Retinal pigment epithelial cell (primary cell): ENCODE measurements at regions not wholly inside any gene's neighbourhood (a gene's known extent, or its start where the extent isn't known, plus 50 kb on each side); places are given as distances from the start of the nearest gene placed in this dataset.

ENCODE experiments used
- DNase-seq: peaks from one replicate; pipeline ENCODE4 v3.0.0-alpha.2; 2010; ENCODE audit warnings: low read depth
- H3K4me3 ChIP-seq: 2 replicates; pipeline ENCODE4 v1.5.1; 2011; ENCODE audit warnings: mild to moderate bottlenecking, low read length, control low read depth, moderate library complexity
- TF ChIP-seq, protein P1 (sequence below): conservative IDR thresholded peaks from 2 replicates; pipeline ENCODE4 v1.5.1; 2011; ENCODE audit warnings: low read depth, low read length, control low read depth, inconsistent platforms

DNA sequence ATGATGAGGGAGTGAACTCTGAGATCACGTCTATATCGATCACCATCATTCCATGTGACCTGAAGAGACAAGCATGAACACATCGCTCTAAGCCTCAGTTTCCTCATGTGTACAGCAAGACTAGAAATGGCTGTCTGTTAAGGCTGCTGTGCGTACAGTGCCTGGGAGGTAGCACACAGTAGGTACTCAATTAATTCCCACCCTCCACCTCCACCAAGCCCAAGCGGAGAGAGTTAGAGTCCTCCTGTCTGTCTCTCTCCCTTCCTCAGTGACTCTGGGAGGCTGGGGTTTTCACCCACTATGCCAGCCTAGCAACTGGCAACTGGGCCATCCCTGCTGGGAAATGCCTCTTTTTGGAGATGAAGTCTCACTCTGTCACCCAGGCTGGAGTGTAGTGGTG, 318.3 kb upstream of the CCL2 start:
- TF ChIP-seq, protein P1, sequence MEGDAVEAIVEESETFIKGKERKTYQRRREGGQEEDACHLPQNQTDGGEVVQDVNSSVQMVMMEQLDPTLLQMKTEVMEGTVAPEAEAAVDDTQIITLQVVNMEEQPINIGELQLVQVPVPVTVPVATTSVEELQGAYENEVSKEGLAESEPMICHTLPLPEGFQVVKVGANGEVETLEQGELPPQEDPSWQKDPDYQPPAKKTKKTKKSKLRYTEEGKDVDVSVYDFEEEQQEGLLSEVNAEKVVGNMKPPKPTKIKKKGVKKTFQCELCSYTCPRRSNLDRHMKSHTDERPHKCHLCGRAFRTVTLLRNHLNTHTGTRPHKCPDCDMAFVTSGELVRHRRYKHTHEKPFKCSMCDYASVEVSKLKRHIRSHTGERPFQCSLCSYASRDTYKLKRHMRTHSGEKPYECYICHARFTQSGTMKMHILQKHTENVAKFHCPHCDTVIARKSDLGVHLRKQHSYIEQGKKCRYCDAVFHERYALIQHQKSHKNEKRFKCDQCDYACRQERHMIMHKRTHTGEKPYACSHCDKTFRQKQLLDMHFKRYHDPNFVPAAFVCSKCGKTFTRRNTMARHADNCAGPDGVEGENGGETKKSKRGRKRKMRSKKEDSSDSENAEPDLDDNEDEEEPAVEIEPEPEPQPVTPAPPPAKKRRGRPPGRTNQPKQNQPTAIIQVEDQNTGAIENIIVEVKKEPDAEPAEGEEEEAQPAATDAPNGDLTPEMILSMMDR: no peak
- H3K4me3 ChIP-seq: no peak overlapping the region
- no peak for DNase-seq

DNA sequence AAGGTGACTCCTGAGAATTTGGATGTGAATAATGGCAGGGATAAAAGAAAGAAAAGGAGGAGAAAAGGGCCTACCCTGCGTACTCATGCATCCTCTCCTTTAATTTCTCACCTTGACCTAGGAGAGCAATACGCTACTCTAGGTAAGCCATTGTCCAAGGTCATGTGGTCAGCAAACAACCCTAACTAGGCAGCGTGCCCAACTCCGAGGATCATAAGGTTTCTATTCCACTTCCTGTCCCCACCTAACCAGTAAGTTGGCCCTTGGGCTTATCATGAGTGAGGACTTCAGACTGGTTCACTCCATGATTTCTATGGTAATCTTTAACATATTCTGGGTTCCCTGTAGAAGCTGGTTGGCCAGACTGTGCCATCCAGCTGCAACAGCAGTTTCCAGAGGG, 315.1 kb upstream of the CCL2 start:
- no peak overlapping the region for H3K4me3 ChIP-seq
- TF ChIP-seq, protein P1: no peak
- DNase-seq: no peak

DNA sequence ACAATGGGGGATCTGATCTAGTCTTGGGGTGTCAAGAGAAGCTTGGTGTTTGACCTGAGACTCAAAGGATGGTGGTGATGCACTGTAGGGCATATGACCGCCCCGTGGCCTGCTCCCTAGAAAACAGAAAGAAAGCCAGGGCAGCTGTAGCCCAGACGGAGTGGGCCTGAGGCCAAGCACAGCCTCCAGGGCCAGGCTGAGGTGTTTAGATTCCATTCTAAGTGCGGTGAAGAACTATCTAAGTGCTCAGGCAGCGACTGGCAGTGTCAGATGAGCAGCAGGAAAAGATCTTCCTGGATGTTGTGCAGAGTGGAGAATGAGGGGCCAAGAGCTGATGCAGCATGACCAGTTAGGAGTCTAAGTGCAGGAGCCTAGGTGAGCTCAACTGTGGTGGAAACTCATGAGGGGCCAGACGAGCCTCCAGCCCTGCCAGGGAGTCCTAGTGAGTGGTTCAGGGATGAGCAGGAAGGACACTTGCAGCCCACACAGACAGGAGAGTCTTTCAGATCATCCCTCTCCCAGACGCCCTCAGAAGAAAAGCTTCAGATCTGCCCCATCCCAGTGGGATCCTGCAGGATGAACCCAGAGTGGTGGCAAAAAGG, 314.2 kb upstream of the CCL2 start:
- no peak for DNase-seq
- no peak overlapping the region for H3K4me3 ChIP-seq
- TF ChIP-seq, protein P1: no peak

DNA sequence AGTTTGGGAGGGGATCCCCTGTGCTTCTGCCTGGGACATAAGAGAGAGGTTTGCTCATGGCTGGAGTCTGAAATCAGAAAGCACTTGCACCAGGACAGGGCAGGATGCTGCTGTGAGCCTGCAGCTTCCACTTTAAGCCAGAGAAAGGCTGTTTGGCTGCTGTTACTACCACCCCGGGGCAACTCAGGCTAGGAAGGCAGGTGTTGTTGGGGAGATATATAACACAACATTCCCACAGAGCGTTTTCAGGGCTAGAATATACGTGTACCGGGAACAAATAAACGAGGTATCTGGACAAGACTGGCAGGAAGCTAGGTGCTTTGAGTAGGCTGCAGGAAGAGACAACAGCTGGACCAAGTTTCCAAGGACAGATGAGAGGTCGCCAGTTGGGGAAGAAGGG, 313.3 kb upstream of the CCL2 start:
- TF ChIP-seq, protein P1: no peak
- no peak overlapping the region for H3K4me3 ChIP-seq
- no peak for DNase-seq

DNA sequence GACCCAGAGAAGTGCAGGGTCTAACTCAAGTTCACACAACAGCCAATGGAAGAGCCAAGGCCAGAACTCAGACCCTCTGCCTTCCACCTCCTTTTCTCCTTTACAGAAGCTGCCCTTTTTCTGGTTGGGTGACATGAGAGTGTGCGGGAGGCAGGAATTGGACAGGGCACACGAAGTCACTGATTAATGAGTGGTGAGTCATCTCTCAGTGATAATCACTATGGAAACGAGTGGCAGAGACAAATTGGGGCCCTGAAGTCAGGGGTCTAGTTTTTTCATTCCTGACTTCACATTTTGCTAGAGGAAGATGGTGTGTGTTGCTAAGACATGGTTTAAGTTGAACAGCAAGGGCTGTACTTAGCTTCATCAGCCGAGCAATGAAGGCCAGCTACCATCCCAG, 312.7 kb upstream of the CCL2 start:
- no peak overlapping the region for H3K4me3 ChIP-seq
- DNase-seq: no peak
- TF ChIP-seq, protein P1: no peak

DNA sequence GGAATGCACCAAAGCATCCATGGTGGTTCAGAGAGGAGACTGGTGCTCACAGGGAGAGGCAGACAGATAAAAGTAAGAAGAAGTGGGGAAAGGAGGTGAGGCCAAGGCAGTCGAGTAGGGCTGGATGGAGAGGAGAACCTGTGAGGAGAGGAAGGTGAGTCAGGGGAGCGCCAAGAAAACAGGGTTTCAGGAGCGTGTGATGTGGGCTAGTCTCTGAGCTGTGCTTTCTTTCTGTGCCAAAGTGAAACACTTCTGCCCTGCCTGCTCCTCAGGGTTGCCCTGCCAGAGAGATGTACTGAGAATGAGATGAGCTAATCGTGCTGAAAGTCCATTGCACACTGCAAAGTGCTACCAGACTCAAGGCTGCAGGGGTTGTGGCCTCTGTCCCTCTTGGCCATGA, 310.7 kb upstream of the CCL2 start:
- TF ChIP-seq, protein P1: no peak
- no peak for DNase-seq
- no peak overlapping the region for H3K4me3 ChIP-seq

DNA sequence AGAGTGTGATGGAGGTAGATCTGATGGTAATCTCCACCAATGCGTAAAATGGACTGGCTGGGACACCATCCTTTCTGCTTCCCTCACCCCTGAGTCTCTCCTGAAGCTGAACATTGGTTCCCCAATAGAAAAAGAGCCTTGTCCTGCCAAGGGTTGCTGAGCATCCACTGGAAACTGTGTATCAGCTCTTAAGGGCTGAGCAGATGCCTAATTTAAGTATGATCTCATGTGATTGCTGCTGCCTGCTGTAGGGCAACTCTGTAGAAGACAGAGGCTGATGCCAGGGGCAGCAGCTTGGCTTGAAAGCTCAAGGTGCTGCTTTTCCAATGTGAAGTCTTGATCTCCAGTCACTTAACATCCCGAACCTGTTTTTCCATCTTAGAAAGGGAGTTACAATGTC, 310.3 kb upstream of the CCL2 start:
- no peak overlapping the region for H3K4me3 ChIP-seq
- TF ChIP-seq, protein P1: no peak
- no peak for DNase-seq
